GM10266 (cell line): ENCODE measurements at regions not wholly inside any gene's neighbourhood (a gene's known extent, or its start where the extent isn't known, plus 50 kb on each side); places are given as distances from the start of the nearest gene placed in this dataset.

ENCODE experiments used
- DNase-seq: peaks from one replicate; pipeline ENCODE4 v3.0.0; 2012; ENCODE audit errors: extremely low spot score
- TF ChIP-seq, protein P1 (sequence below): IDR thresholded peaks from 2 replicates; pipeline ENCODE4 v1.5.1; 2012; ENCODE audit warnings: mild to moderate bottlenecking, low read depth; ENCODE audit not compliant: control insufficient read depth, insufficient read depth; ENCODE audit errors: missing control alignments

DNA sequence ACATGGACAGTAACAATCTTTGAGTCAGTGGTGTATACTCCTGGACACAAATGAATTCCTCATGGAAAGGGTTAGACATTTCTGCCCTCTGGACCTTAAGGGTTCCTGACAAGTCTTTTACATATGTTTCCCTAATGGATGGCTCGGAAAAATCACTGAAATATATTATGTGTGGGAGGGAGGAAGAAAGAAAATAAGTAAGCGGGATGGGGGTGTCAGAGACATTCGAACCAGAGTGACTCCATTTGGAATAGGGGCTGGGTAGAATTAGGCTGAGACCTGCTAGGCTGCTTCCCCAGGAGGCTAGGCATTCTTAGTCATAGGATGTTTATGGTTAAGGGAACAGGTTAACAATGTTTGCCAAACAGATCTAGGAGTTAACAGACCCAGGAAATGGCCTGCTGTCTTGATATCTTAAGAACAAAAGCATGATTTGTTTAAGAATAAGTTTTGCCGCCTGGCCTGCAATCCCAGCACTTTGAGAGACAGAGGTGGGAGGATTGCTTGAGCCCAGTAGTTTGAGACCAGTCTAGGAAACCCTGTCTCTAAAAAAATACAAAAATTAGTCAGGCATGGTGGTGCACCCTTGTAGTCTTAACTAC, 1241.7 kb downstream of the TYW1 start:
- DNase-seq = no peak
- TF ChIP-seq, protein P1, sequence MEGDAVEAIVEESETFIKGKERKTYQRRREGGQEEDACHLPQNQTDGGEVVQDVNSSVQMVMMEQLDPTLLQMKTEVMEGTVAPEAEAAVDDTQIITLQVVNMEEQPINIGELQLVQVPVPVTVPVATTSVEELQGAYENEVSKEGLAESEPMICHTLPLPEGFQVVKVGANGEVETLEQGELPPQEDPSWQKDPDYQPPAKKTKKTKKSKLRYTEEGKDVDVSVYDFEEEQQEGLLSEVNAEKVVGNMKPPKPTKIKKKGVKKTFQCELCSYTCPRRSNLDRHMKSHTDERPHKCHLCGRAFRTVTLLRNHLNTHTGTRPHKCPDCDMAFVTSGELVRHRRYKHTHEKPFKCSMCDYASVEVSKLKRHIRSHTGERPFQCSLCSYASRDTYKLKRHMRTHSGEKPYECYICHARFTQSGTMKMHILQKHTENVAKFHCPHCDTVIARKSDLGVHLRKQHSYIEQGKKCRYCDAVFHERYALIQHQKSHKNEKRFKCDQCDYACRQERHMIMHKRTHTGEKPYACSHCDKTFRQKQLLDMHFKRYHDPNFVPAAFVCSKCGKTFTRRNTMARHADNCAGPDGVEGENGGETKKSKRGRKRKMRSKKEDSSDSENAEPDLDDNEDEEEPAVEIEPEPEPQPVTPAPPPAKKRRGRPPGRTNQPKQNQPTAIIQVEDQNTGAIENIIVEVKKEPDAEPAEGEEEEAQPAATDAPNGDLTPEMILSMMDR = no peak

DNA sequence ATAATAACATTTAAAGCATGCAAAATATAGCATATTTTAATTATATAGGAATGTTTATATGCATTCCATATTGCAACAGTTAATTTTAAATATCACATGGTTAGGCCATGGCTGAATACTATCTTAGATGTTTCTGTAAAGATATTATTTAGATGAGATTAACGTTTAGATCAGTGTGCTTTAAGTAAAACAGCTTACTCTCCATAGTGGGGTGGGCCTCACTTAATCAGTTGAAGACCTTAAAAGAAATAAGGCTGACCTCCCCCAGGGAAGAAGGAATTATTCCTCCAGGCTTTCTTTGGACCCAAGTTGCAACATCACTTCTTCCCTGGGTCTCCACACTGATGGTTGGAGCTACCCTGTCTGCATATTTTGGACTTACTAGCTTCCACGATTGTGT, 1246.5 kb downstream of the TYW1 start:
- TF ChIP-seq, protein P1 = no peak
- DNase-seq = no peak

DNA sequence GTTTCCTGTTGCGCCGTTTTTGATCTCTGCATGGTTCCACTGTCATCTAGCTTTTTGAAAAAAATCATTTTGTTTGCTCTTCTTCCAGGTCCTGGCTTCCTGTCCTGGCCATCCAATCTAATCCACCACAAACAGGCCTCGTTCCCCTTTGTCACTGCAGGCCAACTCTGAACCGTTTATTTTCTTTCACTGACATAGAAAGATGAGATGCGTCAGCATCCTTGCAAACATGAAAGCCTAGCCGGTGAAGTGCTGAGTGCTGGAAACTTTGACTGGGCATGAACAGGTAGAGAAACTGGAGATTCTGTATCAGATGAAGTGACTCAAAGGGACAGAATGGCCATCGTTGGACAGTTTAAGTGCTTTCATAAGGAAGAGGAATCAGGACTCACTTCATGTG, 1247.8 kb downstream of the TYW1 start:
- DNase-seq = no peak
- TF ChIP-seq, protein P1 = no peak

DNA sequence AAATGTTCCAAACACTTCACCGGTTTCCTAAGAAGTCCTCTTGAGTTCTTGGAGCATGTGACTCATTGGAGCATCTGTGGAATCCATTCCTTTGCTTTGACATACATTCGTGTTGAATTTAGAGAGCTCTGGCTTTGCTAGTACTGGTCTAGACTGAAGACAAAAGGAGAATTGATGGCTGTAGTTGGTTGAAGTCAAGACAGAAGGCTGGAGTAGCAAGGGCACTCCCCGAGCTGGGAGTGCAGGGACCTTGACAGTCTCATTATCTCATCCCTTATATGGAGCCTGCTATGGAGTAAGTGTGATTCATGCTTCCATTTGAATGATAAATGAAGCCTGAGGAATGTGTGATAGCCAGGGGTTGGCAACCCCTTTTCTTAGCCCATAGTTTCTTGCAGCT, 1249.1 kb downstream of the TYW1 start:
- TF ChIP-seq, protein P1 = no peak
- DNase-seq = no peak

DNA sequence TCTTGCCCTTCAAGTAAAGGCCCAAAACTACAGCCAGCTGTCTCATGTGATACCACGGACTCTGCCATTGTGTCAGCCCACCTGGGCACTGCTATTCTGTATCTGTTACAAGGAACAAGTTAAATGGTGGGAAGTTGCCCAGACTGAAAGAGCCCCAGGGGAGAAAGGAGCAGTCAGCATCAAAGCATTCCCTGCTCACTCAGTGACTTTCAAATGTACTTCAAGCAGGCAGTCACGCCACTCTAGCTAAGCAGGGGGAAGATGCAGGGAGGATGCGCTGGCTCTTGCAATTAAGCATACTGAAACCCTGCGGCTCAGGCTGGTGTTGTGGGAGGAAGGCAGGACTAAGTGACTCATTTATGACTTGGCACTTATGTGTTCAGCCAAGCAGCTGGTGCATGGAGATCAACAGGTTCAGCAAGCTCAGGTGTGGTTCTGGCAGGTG, 1249.6 kb downstream of the TYW1 start:
- no peak for DNase-seq

DNA sequence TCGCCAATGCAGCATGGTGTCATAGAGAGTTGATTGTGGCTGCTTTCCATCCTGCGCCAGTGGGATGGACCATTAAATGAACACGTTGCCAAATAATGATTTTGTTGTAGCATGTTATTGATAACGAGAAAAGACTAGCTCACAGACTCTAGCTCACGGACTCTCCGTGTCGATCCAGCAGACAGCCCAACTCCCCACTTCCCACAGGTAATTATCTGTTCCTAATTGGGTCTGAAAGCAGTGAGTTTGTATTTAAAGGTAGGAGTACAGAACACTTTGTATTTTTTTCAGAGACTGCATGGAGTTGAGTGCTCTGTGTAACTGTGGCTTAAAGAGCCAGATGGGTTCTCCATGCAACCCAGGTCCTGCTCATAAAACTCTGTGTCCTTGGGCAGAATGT, 1250.5 kb downstream of the TYW1 start:
- DNase-seq = no peak
- TF ChIP-seq, protein P1 = no peak

More for the DNA sequence above, 1249.6 kb downstream of the TYW1 start:
- TF ChIP-seq, protein P1 = no peak

DNA sequence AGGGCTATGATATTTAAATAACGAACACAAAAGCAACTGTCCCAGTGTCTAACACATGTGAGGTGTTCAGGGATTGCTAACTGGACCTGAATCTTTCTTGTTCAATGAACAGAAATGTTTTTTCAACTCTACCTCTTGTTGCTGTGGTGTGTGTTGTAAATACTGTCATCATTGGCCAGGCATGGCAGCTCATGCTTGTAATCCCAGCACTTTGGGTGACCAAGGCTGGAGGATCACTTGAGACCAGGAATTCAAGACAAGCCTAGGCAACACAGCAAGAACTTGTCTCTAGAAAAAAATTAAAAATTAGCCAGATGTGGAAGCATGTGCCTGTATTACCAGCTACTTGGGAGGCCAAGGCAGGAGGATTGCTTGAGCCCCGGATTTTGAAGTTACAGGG, 1250.9 kb downstream of the TYW1 start:
- no peak for DNase-seq
- TF ChIP-seq, protein P1 = no peak
